GM12891 (cell line): ENCODE measurements at regions not wholly inside any gene's neighbourhood (a gene's known extent, or its start where the extent isn't known, plus 50 kb on each side); places are given as distances from the start of the nearest gene placed in this dataset.

Experiments
- POLR2A ChIP-seq: IDR thresholded peaks from 2 replicates; pipeline ENCODE4 v1.6.1; 2011; ENCODE audit warnings: low read depth, low read length, control low read depth
- POLR2AphosphoS5 ChIP-seq: IDR thresholded peaks from 2 replicates; pipeline ENCODE4 v1.6.1; 2011; ENCODE audit warnings: low read depth, low read length, control low read depth
- SPI1 ChIP-seq: IDR thresholded peaks from 2 replicates; pipeline ENCODE4 v1.6.1; 2011; ENCODE audit warnings: low read depth, low read length, control low read depth
- TAF1 ChIP-seq: IDR thresholded peaks from 2 replicates; pipeline ENCODE4 v1.6.1; 2011; ENCODE audit warnings: low read depth, low read length, control low read depth

GRCh38 chr11:134559602-134559962, 147.5 kb upstream of the B3GAT1 start:
- no peak for TF ChIP-seq POLR2A
- no peak for TF ChIP-seq POLR2AphosphoS5
- TF ChIP-seq TAF1: no peak
- peak; percentile 24; the same call in 1 of the 2 replicates for TF ChIP-seq SPI1
